Glutamatergic neuron (in vitro differentiated cells): ENCODE measurements at regions not wholly inside any gene's neighbourhood (a gene's known extent, or its start where the extent isn't known, plus 50 kb on each side); places are given as distances from the start of the nearest gene placed in this dataset.
"Not testable (repeated sequence)": the region's sequence is repeated elsewhere in the genome, so short reads cannot be mapped to it uniquely, and the experiment has no call there.

ENCODE experiments used
- DNase-seq: peaks from one replicate; pipeline ENCODE4 v3.0.0; 2022
- H3K27ac Mint-ChIP-seq: one replicate; pipeline ENCODE4 v1.8.0; 2020; ENCODE audit warnings: mild to moderate bottlenecking, mixed read lengths, inconsistent platforms; ENCODE audit not compliant: unreplicated experiment
- H3K27me3 Mint-ChIP-seq: one replicate; pipeline ENCODE4 v1.8.0; 2020; ENCODE audit warnings: mild to moderate bottlenecking, moderate library complexity, mixed read lengths, inconsistent platforms; ENCODE audit not compliant: unreplicated experiment
- H3K36me3 Mint-ChIP-seq: one replicate; pipeline ENCODE4 v1.8.0; 2020; ENCODE audit warnings: mild to moderate bottlenecking, mixed read lengths, inconsistent platforms; ENCODE audit not compliant: unreplicated experiment
- H3K4me1 Mint-ChIP-seq: one replicate; pipeline ENCODE4 v1.8.0; 2020; ENCODE audit warnings: mild to moderate bottlenecking, low read depth, mixed read lengths, inconsistent platforms; ENCODE audit not compliant: unreplicated experiment
- H3K4me3 Mint-ChIP-seq: one replicate; pipeline ENCODE4 v1.8.0; 2020; ENCODE audit warnings: mild to moderate bottlenecking, mixed read lengths, inconsistent platforms; ENCODE audit not compliant: unreplicated experiment
- H3K9me3 Mint-ChIP-seq: one replicate; pipeline ENCODE4 v1.8.0; 2020; ENCODE audit warnings: mild to moderate bottlenecking, moderate library complexity, mixed read lengths, inconsistent platforms; ENCODE audit not compliant: unreplicated experiment
- CTCF ChIP-seq: fragments of 200-600 bp; sonication (generic); IDR thresholded peaks from one replicate; pipeline ENCODE4 v1.5.0; 2021; ENCODE audit not compliant: partially characterized antibody, unreplicated experiment

DNA sequence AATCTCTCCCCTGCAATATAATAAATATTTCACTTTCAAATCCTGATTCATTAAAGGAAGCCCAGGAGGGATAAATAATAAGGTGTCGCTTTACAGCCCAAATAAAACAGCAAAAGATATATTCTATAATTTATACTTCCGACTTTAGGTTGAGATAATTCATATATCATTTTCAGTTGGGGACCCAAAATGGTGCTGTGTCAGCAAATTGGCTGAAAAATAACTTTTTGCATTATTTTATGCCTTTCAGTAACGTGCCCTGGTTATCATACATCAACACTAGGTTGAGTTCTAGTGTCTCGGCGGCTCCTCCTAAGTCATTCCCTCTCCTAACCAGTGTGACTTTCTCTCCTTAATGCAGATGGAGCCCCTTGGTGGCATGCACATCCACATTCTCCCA lies 278.2 kb downstream of the NXPE2 start:
- H3K36me3 Mint-ChIP-seq, result no peaks in the 10 kb centered on the region
- no peaks in the 10 kb centered on the region for H3K27me3 Mint-ChIP-seq
- no peak for DNase-seq
- no peak overlapping the region for H3K4me3 Mint-ChIP-seq
- H3K4me1 Mint-ChIP-seq, result no peaks in the 10 kb centered on the region
- no peaks in the 10 kb centered on the region for H3K9me3 Mint-ChIP-seq
- no peak for TF ChIP-seq CTCF
- no peak overlapping the region for H3K27ac Mint-ChIP-seq

- Mint-ChIP-seq H3K9me3 (no peaks in the 10 kb centered on the region), H3K27ac (no peak overlapping the region), H3K4me3 (no peak overlapping the region), H3K36me3 (no peaks in the 10 kb centered on the region), H3K4me1 (no peaks in the 10 kb centered on the region), H3K27me3 (no peaks in the 10 kb centered on the region)
- TF ChIP-seq CTCF, result no peak
- no peak for DNase-seq
These were observed 281.7 kb downstream of the NXPE2 start for GRCh38 chr11:114959953-114960505.

DNA sequence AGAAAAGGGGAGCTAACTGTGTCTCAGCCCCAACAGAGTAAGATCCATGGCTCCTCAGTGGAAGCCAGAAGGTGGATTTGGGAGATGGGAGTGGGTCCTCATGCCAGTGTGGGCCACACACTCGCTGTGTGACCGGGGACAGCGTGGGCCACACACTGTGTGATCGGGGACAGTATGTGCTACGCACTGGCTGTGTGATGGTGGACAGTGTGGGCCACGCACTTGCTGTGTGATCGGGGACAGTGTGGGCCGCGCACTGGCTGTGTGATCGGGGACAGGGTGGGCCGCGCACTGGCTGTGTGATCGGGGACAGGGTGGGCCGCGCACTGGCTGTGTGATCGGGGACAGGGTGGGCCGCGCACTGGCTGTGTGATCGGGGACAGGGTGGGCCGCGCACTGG lies 282.5 kb downstream of the NXPE2 start:
- DNase-seq, H3K4me1 Mint-ChIP-seq, H3K9me3 Mint-ChIP-seq, H3K36me3 Mint-ChIP-seq, H3K4me3 Mint-ChIP-seq, H3K27me3 Mint-ChIP-seq, H3K27ac Mint-ChIP-seq: not testable (repeated sequence)

- TF ChIP-seq CTCF, result no peak
- H3K27me3 Mint-ChIP-seq, result no peaks in the 10 kb centered on the region
- no peaks in the 10 kb centered on the region for H3K9me3 Mint-ChIP-seq
- no peaks in the 10 kb centered on the region for H3K4me1 Mint-ChIP-seq
- no peaks in the 10 kb centered on the region for H3K36me3 Mint-ChIP-seq
- no peak overlapping the region for H3K27ac Mint-ChIP-seq
- H3K4me3 Mint-ChIP-seq, result no peak overlapping the region
- DNase-seq, result no peak
These were observed 286.4 kb downstream of the NXPE2 start for GRCh38 chr11:114964676-114965214.

- no peak for DNase-seq
- Mint-ChIP-seq H3K27me3 (no peaks in the 10 kb centered on the region), H3K9me3 (no peaks in the 10 kb centered on the region), H3K36me3 (no peaks in the 10 kb centered on the region), H3K4me3 (no peak overlapping the region), H3K4me1 (no peaks in the 10 kb centered on the region), H3K27ac (no peak overlapping the region)
- no peak for TF ChIP-seq CTCF
These were observed 292.8 kb downstream of the NXPE2 start for GRCh38 chr11:114970927-114971645.
